ENCODE measurements at regions not wholly inside any gene's neighbourhood (a gene's known extent, or its start where the extent isn't known, plus 50 kb on each side); places are given as distances from the start of the nearest gene placed in this dataset.

GRCh38 chr20:63136296-63136695, 79.6 kb downstream of the YTHDF1 start:
- TF ChIP-seq CTCF (IDR thresholded peaks at IDR 0.05) (no peak), POLR2A (IDR thresholded peaks at IDR 0.05) (no peak)

All from vagina (tissue), 2 donors.